Natural killer cell (primary cell): ENCODE measurements at regions not wholly inside any gene's neighbourhood (a gene's known extent, or its start where the extent isn't known, plus 50 kb on each side); places are given as distances from the start of the nearest gene placed in this dataset.

Experiments used
- ATAC-seq, 3 donors: fragments of 150-1000 bp in 2 of 3; fragments of 200-7000 bp in 1 of 3; cut with Tn5 transposase; 1 replicate in 1 of 3; 2 replicates in 2 of 3; pipeline ENCODE4 v1.10.0; 2021; ENCODE audit warnings: mild to moderate bottlenecking in 2 of 3, moderate library complexity in 2 of 3
- DNase-seq, 2 donors: peaks; one replicate each; pipeline versions ENCODE4 v3.0.0 to v3.0.0-alpha.2; 2013 to 2021; ENCODE audit warnings: mixed read lengths in 1 of 2
- H3K27ac ChIP-seq: one replicate; pipeline ENCODE4 v1.5.1; 2013; ENCODE audit warnings: mild to moderate bottlenecking, low read length
- H3K27me3 ChIP-seq: one replicate; pipeline ENCODE4 v1.6.1; 2013; ENCODE audit warnings: low read length; ENCODE audit not compliant: control insufficient read depth, insufficient read depth
- H3K36me3 ChIP-seq: one replicate; pipeline ENCODE4 v1.6.1; 2013; ENCODE audit warnings: low read length; ENCODE audit not compliant: control insufficient read depth, insufficient read depth
- H3K4me1 ChIP-seq: one replicate; pipeline ENCODE4 v1.6.1; 2013; ENCODE audit warnings: low read length; ENCODE audit not compliant: control insufficient read depth, insufficient read depth
- H3K4me3 ChIP-seq: one replicate; pipeline ENCODE4 v1.5.1; 2013; ENCODE audit warnings: low read length
- H3K9me3 ChIP-seq: one replicate; pipeline ENCODE4 v1.6.1; 2013; ENCODE audit warnings: low read length; ENCODE audit not compliant: control insufficient read depth, insufficient read depth
- H3K27ac Mint-ChIP-seq, 2 donors: one replicate each; pipeline ENCODE4 v1.8.0; 2022; ENCODE audit warnings: mild to moderate bottlenecking in 2 of 2, mixed read lengths in 2 of 2, moderate library complexity in 1 of 2
- H3K27me3 Mint-ChIP-seq, 2 donors: one replicate each; pipeline ENCODE4 v1.8.0; 2022; ENCODE audit warnings: low read depth in 2 of 2, mixed read lengths in 2 of 2
- H3K36me3 Mint-ChIP-seq: one replicate; pipeline ENCODE4 v1.8.0; 2022; ENCODE audit warnings: mixed read lengths
- H3K4me1 Mint-ChIP-seq, 2 donors: one replicate each; pipeline ENCODE4 v1.8.0; 2022; ENCODE audit warnings: mixed read lengths in 2 of 2
- H3K4me3 Mint-ChIP-seq: one replicate; pipeline ENCODE4 v1.8.0; 2022; ENCODE audit warnings: mild to moderate bottlenecking, moderate library complexity, mixed read lengths
- H3K9me3 Mint-ChIP-seq, 2 donors: one replicate each; pipeline ENCODE4 v1.8.0; 2022; ENCODE audit warnings: mixed read lengths in 2 of 2
- WGBS: methylation state at CpG from one replicate; pipeline ENCODE4 v1.1.7; 2013; ENCODE audit warnings: missing lambda C conversion rate; ENCODE audit not compliant: insufficient coverage; 5-methylcytosine and 5-hydroxymethylcytosine counted together
- intact Hi-C: fragments of 100-400 bp; cut with micrococcal nuclease; formaldehyde crosslinking; loops from one replicate; pipeline ENCODE4 v1.14.2; 2022
- TF ChIP-seq, protein P1 (sequence below): fragments of 200-600 bp; IDR thresholded peaks from one replicate; pipeline ENCODE4 v1.8.0; 2022; ENCODE audit warnings: antibody characterized with exemption

DNA sequence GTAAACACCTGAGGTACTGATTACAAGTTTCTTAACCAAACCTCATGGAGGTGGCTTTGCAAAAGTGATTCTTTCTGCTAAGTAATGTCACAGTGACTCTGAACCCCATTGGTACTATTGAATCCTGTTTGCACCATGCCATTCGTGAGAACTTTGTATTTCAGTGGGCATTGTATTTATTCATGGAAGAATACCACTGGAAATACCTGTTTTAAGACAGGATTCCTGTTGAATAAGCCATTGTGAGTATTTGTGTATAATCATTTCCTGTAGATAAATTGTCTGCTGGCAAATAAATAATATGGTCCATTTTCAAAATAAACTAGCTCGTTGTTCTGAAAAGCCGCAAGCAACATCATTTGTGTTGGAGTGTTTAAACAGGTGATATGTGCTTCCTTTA is 136.4 kb upstream of the GUCY1A1 start:
- H3K27ac ChIP-seq = no peak overlapping the region
- no peaks in the 10 kb centered on the region for H3K27me3 ChIP-seq
- intact Hi-C loops = no loop called here
- peaks cover 0 to 4% of the 10 kb centered on the region in 2 donors for H3K27me3 Mint-ChIP-seq
- WGBS = 58% methylated on average over 3 of the region's 3 CpGs
- no peaks in the 10 kb centered on the region for H3K4me1 ChIP-seq
- no peaks in the 10 kb centered on the region for H3K9me3 ChIP-seq
- H3K36me3 ChIP-seq = no peaks in the 10 kb centered on the region
- H3K4me3 Mint-ChIP-seq = no peak overlapping the region
- TF ChIP-seq, protein P1, sequence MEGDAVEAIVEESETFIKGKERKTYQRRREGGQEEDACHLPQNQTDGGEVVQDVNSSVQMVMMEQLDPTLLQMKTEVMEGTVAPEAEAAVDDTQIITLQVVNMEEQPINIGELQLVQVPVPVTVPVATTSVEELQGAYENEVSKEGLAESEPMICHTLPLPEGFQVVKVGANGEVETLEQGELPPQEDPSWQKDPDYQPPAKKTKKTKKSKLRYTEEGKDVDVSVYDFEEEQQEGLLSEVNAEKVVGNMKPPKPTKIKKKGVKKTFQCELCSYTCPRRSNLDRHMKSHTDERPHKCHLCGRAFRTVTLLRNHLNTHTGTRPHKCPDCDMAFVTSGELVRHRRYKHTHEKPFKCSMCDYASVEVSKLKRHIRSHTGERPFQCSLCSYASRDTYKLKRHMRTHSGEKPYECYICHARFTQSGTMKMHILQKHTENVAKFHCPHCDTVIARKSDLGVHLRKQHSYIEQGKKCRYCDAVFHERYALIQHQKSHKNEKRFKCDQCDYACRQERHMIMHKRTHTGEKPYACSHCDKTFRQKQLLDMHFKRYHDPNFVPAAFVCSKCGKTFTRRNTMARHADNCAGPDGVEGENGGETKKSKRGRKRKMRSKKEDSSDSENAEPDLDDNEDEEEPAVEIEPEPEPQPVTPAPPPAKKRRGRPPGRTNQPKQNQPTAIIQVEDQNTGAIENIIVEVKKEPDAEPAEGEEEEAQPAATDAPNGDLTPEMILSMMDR = no peak
- no peak overlapping the region for H3K27ac Mint-ChIP-seq
- DNase-seq (no peak), ATAC-seq (no peak)
- H3K4me3 ChIP-seq = no peak overlapping the region
- H3K4me1 Mint-ChIP-seq = no peaks in the 10 kb centered on the region
- no peaks in the 10 kb centered on the region for H3K36me3 Mint-ChIP-seq
- H3K9me3 Mint-ChIP-seq = no peaks in the 10 kb centered on the region

DNA sequence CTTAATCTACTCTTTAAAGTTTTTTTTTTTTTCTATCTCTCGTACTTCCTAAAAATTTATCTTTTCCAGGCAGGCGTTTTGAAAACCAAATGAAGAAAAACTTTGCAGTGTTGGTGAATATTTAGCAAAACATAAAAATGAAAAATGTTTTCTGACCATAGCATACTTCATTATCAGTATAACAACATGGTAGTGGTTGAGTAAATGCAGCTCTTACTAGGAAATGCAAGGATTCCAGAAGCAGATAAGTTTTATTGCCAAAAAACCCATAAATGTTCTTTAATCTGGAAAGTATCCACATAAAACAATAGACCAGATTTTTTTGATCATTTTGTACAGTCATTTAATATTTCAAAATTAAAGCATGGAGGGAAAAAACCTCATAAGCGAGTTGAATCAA is 136.9 kb upstream of the GUCY1A1 start:
- Histone ChIP-seq H3K4me3 (no peak overlapping the region), H3K9me3 (no peaks in the 10 kb centered on the region), H3K27me3 (no peaks in the 10 kb centered on the region), H3K27ac (no peak overlapping the region), H3K4me1 (no peaks in the 10 kb centered on the region), H3K36me3 (no peaks in the 10 kb centered on the region)
- H3K4me1 Mint-ChIP-seq = no peaks in the 10 kb centered on the region
- TF ChIP-seq, protein P1 = no peak
- no peaks in the 10 kb centered on the region for H3K9me3 Mint-ChIP-seq
- no CpG with 5 or more reads among the region's 3 CpGs for WGBS
- ATAC-seq = no peak
- DNase-seq = no peak
- H3K27ac Mint-ChIP-seq = no peak overlapping the region
- H3K36me3 Mint-ChIP-seq = no peaks in the 10 kb centered on the region
- intact Hi-C loops = loop anchor here (1.0 kb wide), 1 partner anchor 258 kb away; no protein-coding TSS in a partner anchor
- no peak overlapping the region for H3K4me3 Mint-ChIP-seq
- H3K27me3 Mint-ChIP-seq = peaks cover 4 to 5% of the 10 kb centered on the region in 2 donors

DNA sequence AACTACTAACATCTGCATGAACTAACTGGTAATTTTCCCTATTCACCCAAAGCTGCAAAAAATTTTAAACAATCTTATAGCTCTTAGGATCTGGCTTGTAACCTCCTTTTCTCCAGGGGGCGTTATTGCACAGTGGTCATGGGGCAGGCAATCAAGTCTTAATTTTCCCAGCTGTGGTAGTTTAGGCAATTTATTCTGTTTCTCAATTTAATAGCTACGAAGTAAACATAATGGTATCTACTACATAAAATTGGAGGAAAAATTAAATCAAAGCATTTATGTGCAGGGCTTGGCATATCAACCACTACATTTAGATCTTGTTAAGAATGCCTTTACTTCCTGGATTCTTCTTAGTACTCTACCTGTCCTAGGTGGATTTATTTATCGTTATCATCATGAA is 137.4 kb upstream of the GUCY1A1 start:
- ATAC-seq (no peak), DNase-seq (peak in 1 of 2 donors; percentile 3)

More for the DNA sequence above, 137.4 kb upstream of the GUCY1A1 start:
- Histone ChIP-seq H3K27me3 (no peaks in the 10 kb centered on the region), H3K36me3 (no peaks in the 10 kb centered on the region), H3K4me1 (no peaks in the 10 kb centered on the region), H3K9me3 (no peaks in the 10 kb centered on the region), H3K27ac (no peak overlapping the region), H3K4me3 (no peak overlapping the region)
- no peak overlapping the region for H3K27ac Mint-ChIP-seq
- peaks cover 4 to 7% of the 10 kb centered on the region in 2 donors for H3K27me3 Mint-ChIP-seq
- no peaks in the 10 kb centered on the region for H3K36me3 Mint-ChIP-seq
- H3K4me3 Mint-ChIP-seq = no peak overlapping the region
- intact Hi-C loops = loop anchor here (1.0 kb wide), 1 partner anchor 258 kb away; no protein-coding TSS in a partner anchor
- H3K9me3 Mint-ChIP-seq = no peaks in the 10 kb centered on the region
- TF ChIP-seq, protein P1 = no peak
- H3K4me1 Mint-ChIP-seq = no peaks in the 10 kb centered on the region
- 0% methylated on average over 1 of the region's 3 CpGs for WGBS
